AG09319 (cell line): ENCODE measurements at regions not wholly inside any gene's neighbourhood (a gene's known extent, or its start where the extent isn't known, plus 50 kb on each side); places are given as distances from the start of the nearest gene placed in this dataset.

ENCODE experiments used
- DNase-seq: peaks from one replicate; pipeline ENCODE4 v3.0.0-alpha.2; 2010; ENCODE audit warnings: low read depth; ENCODE audit errors: extremely low read depth
- TF ChIP-seq, protein P1 (sequence below): IDR thresholded peaks from 2 replicates; pipeline ENCODE4 v1.5.1; 2011; ENCODE audit warnings: low read depth, mild to moderate bottlenecking, inconsistent platforms, low read length, moderate library complexity

GRCh38 chr3:13130464-13131193 is 57.4 kb upstream of the IQSEC1 start:
- TF ChIP-seq, protein P1, sequence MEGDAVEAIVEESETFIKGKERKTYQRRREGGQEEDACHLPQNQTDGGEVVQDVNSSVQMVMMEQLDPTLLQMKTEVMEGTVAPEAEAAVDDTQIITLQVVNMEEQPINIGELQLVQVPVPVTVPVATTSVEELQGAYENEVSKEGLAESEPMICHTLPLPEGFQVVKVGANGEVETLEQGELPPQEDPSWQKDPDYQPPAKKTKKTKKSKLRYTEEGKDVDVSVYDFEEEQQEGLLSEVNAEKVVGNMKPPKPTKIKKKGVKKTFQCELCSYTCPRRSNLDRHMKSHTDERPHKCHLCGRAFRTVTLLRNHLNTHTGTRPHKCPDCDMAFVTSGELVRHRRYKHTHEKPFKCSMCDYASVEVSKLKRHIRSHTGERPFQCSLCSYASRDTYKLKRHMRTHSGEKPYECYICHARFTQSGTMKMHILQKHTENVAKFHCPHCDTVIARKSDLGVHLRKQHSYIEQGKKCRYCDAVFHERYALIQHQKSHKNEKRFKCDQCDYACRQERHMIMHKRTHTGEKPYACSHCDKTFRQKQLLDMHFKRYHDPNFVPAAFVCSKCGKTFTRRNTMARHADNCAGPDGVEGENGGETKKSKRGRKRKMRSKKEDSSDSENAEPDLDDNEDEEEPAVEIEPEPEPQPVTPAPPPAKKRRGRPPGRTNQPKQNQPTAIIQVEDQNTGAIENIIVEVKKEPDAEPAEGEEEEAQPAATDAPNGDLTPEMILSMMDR = no peak
- no peak for DNase-seq

DNA sequence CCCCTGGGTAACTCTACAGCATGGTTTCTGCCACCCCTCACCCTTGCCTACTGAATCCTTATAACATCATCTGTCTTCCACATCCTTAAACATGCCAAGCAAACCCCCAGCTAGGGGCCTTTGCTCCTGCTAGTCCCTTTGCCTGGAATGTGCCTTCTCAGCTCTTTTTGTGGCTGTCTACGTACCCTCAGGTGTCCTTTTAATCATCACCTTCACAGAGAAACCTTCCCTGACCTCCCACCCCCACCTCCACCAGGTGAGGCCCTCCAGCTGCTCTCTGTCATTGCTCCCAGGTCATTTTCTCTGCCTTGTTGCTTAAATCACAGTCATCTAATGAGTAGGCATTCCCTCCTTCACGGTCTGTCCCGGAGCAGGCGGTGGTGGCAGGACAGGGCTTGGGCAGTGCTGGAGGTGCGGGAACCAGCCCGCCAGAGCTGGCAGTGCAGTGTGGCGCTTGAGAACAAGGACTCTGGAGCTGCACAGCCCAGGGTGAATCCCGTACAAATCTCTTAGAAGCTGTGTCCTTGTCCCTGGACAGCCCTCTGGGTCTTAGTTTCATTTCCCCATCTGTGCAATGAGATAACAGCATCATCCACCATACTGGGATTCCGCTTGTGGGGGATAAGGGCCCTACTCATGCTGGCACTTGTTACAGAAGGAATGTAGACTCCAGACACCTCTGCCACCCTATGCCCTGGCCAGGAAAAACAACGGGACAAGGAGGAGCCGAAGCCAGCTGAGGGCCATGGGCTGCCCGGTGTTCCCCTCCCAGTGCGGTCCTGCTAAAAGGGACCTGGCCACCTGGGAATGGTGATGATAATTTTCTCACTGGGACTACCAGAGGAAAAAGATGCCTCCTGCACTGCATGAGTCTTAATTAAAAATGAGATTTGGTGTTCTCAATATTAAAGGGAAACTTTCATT is 52.1 kb upstream of the IQSEC1 start:
- TF ChIP-seq, protein P1 = no peak
- no peak for DNase-seq

DNA sequence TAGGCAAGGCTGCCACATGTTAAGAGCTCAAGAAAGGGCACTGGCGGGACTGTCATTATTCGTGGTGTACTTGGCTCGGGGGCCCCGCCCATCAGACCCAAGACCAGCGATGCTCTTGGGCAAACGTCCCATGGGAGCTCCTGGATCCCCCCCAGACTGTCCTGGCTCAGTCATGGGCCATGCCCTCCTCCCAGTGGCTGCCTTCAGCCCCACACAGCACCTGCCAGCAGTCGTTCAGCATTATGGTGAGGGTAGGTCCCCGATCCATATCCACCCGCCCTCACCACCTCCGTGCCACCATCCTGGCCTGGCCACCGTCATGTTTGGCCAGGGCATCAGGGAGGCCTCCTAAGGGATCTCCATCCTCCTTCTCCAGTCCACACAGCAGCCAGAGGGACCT is 51.4 kb upstream of the IQSEC1 start:
- TF ChIP-seq, protein P1 = no peak
- no peak for DNase-seq

DNA sequence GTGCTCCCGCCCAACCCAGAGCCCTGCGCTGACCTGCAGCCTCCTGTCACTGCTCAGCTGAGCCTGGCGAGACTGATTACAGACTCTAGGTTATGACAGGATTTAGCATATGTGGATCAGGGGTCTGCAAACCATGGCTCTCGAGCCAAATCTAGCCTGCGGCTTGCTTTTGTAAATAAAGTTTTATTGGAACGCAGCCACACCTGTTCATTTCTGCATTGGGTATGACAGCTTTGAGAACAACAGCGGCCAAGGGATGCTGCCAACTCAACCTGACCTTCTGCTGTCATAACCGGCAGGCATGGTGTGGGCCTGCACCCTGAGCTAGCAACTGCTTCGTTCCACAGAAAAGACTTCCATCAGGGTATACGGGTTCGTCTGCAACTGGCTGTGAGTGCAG is 50.5 kb upstream of the IQSEC1 start:
- TF ChIP-seq, protein P1 = no peak
- DNase-seq = no peak

DNA sequence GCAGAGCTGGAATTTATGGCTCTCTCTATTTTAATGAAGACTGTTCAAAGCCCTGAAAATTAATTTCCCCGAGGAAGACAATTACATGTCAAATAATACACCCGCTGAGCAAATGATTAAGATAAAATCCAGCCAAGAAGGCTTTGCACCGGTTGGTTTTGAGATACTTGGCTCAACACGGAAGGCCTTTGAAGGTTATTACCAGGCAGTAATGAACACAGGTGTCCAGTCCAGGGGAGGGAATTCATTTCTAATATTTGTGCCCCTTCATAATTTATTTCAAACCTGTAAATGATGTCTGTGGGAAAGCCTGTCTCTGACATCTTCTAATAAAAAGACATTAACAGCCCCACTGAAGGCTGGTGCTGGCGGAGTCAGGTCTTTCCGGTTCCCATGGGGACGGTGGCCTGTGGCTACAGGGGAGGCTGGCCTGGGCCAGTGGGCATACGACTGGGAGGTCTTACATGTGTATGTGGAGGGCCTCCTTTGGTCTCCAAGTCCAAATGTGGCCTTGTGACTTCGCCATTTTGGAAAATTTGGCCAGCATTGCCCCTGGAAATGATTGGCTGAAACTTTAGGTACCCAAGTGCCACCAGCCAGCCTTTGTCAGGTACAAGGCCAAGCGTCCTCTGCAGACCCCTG is 49.9 kb upstream of the IQSEC1 start:
- TF ChIP-seq, protein P1 = no peak
- no peak for DNase-seq
